ENCODE measurements at regions not wholly inside any gene's neighbourhood (a gene's known extent, or its start where the extent isn't known, plus 50 kb on each side); places are given as distances from the start of the nearest gene placed in this dataset.
A peak's percentile ranks its signal among the peaks of the same experiment; 100 is the strongest.

DNA sequence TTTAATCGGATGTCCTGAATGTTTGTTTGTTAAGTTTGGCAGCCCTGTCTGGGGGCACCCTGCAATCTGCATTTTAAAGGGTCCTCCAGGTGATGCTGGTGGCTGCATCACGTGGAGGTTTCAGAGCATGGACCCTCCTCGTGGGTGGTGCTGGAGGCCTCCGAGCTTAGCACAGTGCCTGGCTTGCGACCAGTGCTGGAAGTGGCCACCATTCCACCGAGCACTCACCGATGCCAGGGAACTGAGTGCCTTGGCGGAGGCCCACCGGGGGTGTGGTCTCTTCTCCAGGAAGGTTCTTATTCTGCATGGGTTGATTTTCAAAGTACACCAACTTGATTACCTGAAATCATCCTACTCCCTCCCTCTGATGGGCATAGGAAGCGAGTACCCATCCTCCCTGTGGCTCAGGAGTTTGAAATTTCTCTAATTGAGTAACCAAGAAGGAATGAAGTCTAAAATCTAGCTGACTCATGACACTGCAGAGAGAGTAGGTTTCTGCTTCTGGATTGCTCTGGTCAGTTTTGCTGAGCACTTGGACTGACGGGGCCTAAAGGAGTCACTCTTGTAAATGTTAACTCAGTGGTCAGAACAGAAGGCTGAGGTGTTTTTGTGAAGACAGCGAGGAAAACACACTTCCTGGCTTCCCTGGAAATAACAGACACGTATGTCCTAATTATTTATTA lies 58.1 kb upstream of the SLC66A3 start:
- Histone ChIP-seq H2AFZ (replicated peaks; ENCODE audit: low read length, poor library complexity) (peak overlapping the region; percentile 78), H3K4ac (ENCODE audit: low read depth, low read length) (peak overlapping the region; percentile 82), H4K8ac (ENCODE audit: low read depth in 2 of 2, low read length in 2 of 2) (peak overlapping the region in 1 of 2 experiments; percentile 60; a peak in 2 of 4 replicates), H3K9me1 (ENCODE audit: insufficient read depth, low read length) (peaks cover 13% of the 10 kb centered on the region), H3K27ac (ENCODE audit: insufficient read depth, low read length) (0 out of 2 replicates have a peak overlapping the region, but pooled peaks have one; percentile 19), H3K4me3 (ENCODE audit: insufficient read depth, low read depth, low read length) (no peak overlapping the region), H4K5ac (ENCODE audit: low read depth, low read length) (no peak overlapping the region), H3K79me1 (ENCODE audit: low read depth in 1 of 2, low read length in 2 of 2) (no peaks in the 10 kb centered on the region), H3K27me3 (ENCODE audit: control insufficient read depth, insufficient read depth, low read length) (peaks cover 2% of the 10 kb centered on the region; the same call in 1 of the 2 replicates), H2BK15ac (ENCODE audit: low read depth, low read length) (peak overlapping the region; percentile 40; the same call in 2 of the 3 replicates), H3K4me1 (ENCODE audit: control insufficient read depth, insufficient read depth, low read length) (peaks cover 5% of the 10 kb centered on the region), H2BK120ac (ENCODE audit: low read depth, low read length) (peak overlapping the region; percentile 83), H3K23ac (ENCODE audit: low read depth, low read length) (no peak overlapping the region), H3K18ac (ENCODE audit: low read depth, low read length) (peak overlapping the region; percentile 7; the same call in 1 of the 2 replicates), H3K4me2 (ENCODE audit: low read depth, low read length) (no peak overlapping the region), H3K9me3 (ENCODE audit: control insufficient read depth, insufficient read depth, low read length) (no peaks in the 10 kb centered on the region), H3K36me3 (ENCODE audit: control insufficient read depth, insufficient read depth, low read length) (no peaks in the 10 kb centered on the region), H2AK5ac (ENCODE audit: low read depth, low read length) (peak overlapping the region; percentile 92), H2BK20ac (ENCODE audit: low read depth, low read length) (peak overlapping the region; percentile 90), H2AK9ac (replicated peaks; ENCODE audit: low read depth, low read length, poor library complexity) (peak overlapping the region; percentile 58), H3K14ac (replicated peaks; ENCODE audit: low read depth, low read length) (0 out of 2 replicates have a peak overlapping the region, but pooled peaks have one; percentile 13), H4K20me1 (ENCODE audit: insufficient read depth, low read length) (no peaks in the 10 kb centered on the region), H4K91ac (ENCODE audit: insufficient read depth, low read depth, low read length) (peak overlapping the region; percentile 35), H3K9ac (ENCODE audit: low read depth, low read length) (no peak overlapping the region), H3K56ac (ENCODE audit: extremely low read depth, insufficient read depth, low read length) (no peak overlapping the region), H2BK5ac (ENCODE audit: low read depth, low read length, poor library complexity, severe bottlenecking) (peak overlapping the region; percentile 63)
- in situ Hi-C loops (cut with MboI; ENCODE audit: low sequenced_read_pairs): no loop called here
- dilution Hi-C loops (cut with HindIII; ENCODE audit: low sequenced_read_pairs, unreplicated experiment): no loop called here
- no TSS peak for BruUV-seq (replicated peaks)
- CTCF ChIA-PET: no interaction called here
- TF ChIP-seq NFE2L2 (IDR thresholded peaks at IDR 0.05; ENCODE audit: low read depth, low read length) (peak; percentile 84), MAZ (IDR thresholded peaks at IDR 0.05; ENCODE audit: borderline replicate concordance, low read depth, low read length) (no peak), CEBPB (IDR thresholded peaks at IDR 0.05; ENCODE audit: low read depth, low read length) (peak; percentile 32; the same call in 1 of the 2 replicates), FOS (IDR thresholded peaks at IDR 0.05; ENCODE audit: low read depth, low read length) (0 out of 2 replicates have a peak, but pooled peaks have one; percentile 21), RAD21 (IDR thresholded peaks at IDR 0.05; ENCODE audit: low read length) (peak; percentile 13; the same call in 1 of the 2 replicates), CHD1 (IDR thresholded peaks at IDR 0.05; ENCODE audit: low read depth, low read length) (no peak), MAFK (IDR thresholded peaks at IDR 0.05; ENCODE audit: low read depth, low read length) (peak; percentile 89)
- intact Hi-C loops (cut with micrococcal nuclease): no loop called here
- ATAC-seq (ENCODE audit: low read depth) (peak; percentile 98), DNase-seq (peak; percentile 84)
- POLR2A ChIA-PET (ENCODE audit: unreplicated experiment): no interaction called here
- WGBS, 2 experiments (ENCODE audit: extremely low coverage in 2 of 2, insufficient read length in 1 of 2): 74% methylated on average over 6 of the region's 13 CpGs; no CpG with 5 or more reads in 1 of the 2 experiments
